Panc1 (cell line): ENCODE measurements at regions not wholly inside any gene's neighbourhood (a gene's known extent, or its start where the extent isn't known, plus 50 kb on each side); places are given as distances from the start of the nearest gene placed in this dataset.

Source experiments
- ATAC-seq: fragments of 200-7000 bp; cut with Tn5 transposase; 2 replicates; pipeline ENCODE4 v1.9.1; 2020; ENCODE audit warnings: mild to moderate bottlenecking, moderate library complexity
- BruUV-seq: library from RNA; stranded (reverse); fragments of 400-500 nt; replicated peaks from 2 replicates; lab custom pipeline; 2021; lab: Mats Ljungman, UMichigan
- CTCF ChIA-PET: fragments of 300-600 bp; sonication (Branson Sonifier 250); formaldehyde crosslinking; loops from one replicate; lab custom pipeline; 2022; ENCODE audit warnings: antibody characterized with exemption; lab: Charles Lee
- POLR2A ChIA-PET: fragments of 300-600 bp; sonication (Branson Sonifier 250); formaldehyde crosslinking; loops from one replicate; lab custom pipeline; 2022; ENCODE audit warnings: antibody characterized with exemption; lab: Charles Lee
- DNase-seq: peaks from one replicate; pipeline ENCODE4 v3.0.0-alpha.2; 2010; ENCODE audit warnings: low read depth, low spot score
- H3K27ac ChIP-seq: 2 replicates; pipeline ENCODE4 v1.5.1; 2011; ENCODE audit warnings: mild to moderate bottlenecking, low read length, inconsistent platforms
- H3K27me3 ChIP-seq: fragments of 200-500 bp; sonication (Bioruptor generic); 2 replicates; pipeline ENCODE4 v1.6.0; 2014; ENCODE audit warnings: low read length, inconsistent platforms; ENCODE audit not compliant: control insufficient read depth, insufficient read depth
- H3K36me3 ChIP-seq: fragments of 200-500 bp; sonication (Bioruptor generic); 2 replicates; pipeline ENCODE4 v1.5.1; 2014; ENCODE audit warnings: inconsistent platforms, mild to moderate bottlenecking, low read length, moderate library complexity; ENCODE audit not compliant: control insufficient read depth, insufficient read depth
- H3K4me1 ChIP-seq: 2 replicates; pipeline ENCODE4 v1.5.1; 2011; ENCODE audit warnings: inconsistent platforms, mild to moderate bottlenecking, low read length, moderate library complexity; ENCODE audit not compliant: control insufficient read depth, insufficient read depth
- H3K4me3 ChIP-seq, 2 experiments: 2 replicates each; pipeline ENCODE4 v1.5.1; 2011 to 2012; ENCODE audit warnings: low read depth in 2 of 2, low read length in 2 of 2, mild to moderate bottlenecking in 2 of 2, inconsistent platforms in 1 of 2, moderate library complexity in 1 of 2
- H3K9me3 ChIP-seq: fragments of 200-500 bp; sonication (Bioruptor generic); 2 replicates; pipeline ENCODE4 v1.5.1; 2014; ENCODE audit warnings: low read depth, mild to moderate bottlenecking, inconsistent platforms, low read length, moderate library complexity; ENCODE audit not compliant: control insufficient read depth, insufficient read depth
- CTCF ChIP-seq: fragments of 450-650 bp; IDR thresholded peaks from 2 replicates; pipeline ENCODE4 v1.5.1; 2017; ENCODE audit warnings: mild to moderate bottlenecking
- POLR2AphosphoS5 ChIP-seq: IDR thresholded peaks from 2 replicates; pipeline ENCODE4 v1.6.1; 2012; ENCODE audit warnings: mild to moderate bottlenecking, low read depth, low read length, moderate library complexity
- REST ChIP-seq, 2 experiments: IDR thresholded peaks; 2 replicates each; pipeline ENCODE4 v1.6.1; 2011 to 2012; ENCODE audit warnings: low read depth in 2 of 2, control low read depth in 1 of 2, low read length in 1 of 2, mild to moderate bottlenecking in 1 of 2, moderate library complexity in 1 of 2; ENCODE audit not compliant: insufficient read depth in 1 of 2
- SIN3A ChIP-seq: IDR thresholded peaks from 2 replicates; pipeline ENCODE4 v1.6.1; 2012; ENCODE audit warnings: low read depth, mild to moderate bottlenecking, low read length, moderate library complexity, borderline replicate concordance; ENCODE audit not compliant: insufficient read depth
- TCF7L2 ChIP-seq: IDR thresholded peaks from 2 replicates; pipeline ENCODE4 v1.6.1; 2011; ENCODE audit warnings: mild to moderate bottlenecking, low read depth, low read length, inconsistent platforms
- in situ Hi-C: cut with HindIII; loops from 2 replicates; pipeline ENCODE4 v1.10.0; 2016; ENCODE audit warnings: low sequenced_read_pairs, low pct_unique_long_range_greater_than_20kb
- intact Hi-C: fragments of 100-400 bp; cut with micrococcal nuclease; formaldehyde crosslinking; loops from one replicate; pipeline ENCODE4 v1.10.0; 2022; ENCODE audit not compliant: unreplicated experiment

DNA sequence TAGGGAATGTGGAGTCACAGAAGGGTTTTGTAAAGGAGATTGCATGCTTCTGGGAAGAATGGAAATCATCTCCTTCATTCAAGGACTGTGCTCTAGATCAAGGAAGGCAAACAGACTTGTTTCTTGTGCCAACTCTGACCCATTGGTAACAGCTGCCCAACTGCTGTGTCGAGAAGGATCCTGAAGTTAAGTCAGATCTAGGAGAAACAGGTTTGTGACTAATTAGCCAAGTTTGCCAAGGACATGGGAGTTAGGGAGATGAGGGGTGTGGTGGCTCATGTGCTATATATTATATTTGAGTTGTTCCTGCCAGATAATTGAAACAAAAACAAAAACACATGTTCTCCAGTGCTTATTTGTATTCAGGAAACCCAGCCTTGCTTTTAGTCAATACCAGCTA lies 251.2 kb upstream of the USP24 start:
- no TSS peak for BruUV-seq
- ChIA-PET POLR2A (no interaction called here), CTCF (no interaction called here)
- H3K4me1 ChIP-seq = no peaks in the 10 kb centered on the region
- DNase-seq (no peak), ATAC-seq (no peak)
- no peak overlapping the region for H3K4me3 ChIP-seq
- intact Hi-C loops = no loop called here
- TF ChIP-seq REST (IDR thresholded peaks at IDR 0.05; ENCODE audit: insufficient read depth in 1 of 2, low read depth in 2 of 2, low read length in 1 of 2) (no peak), CTCF (no peak), POLR2AphosphoS5 (no peak), SIN3A (no peak), TCF7L2 (no peak)
- no peaks in the 10 kb centered on the region for H3K9me3 ChIP-seq
- no peaks in the 10 kb centered on the region for H3K36me3 ChIP-seq
- H3K27ac ChIP-seq = no peak overlapping the region
- in situ Hi-C loops = no loop called here
- no peaks in the 10 kb centered on the region for H3K27me3 ChIP-seq

- TF ChIP-seq SIN3A (no peak), POLR2AphosphoS5 (no peak), CTCF (no peak), REST (IDR thresholded peaks at IDR 0.05; ENCODE audit: insufficient read depth in 1 of 2, low read depth in 2 of 2, low read length in 1 of 2) (no peak), TCF7L2 (no peak)
- in situ Hi-C loops = no loop called here
Observed at GRCh38 chr1:55464550-55464949, 249.4 kb upstream of the USP24 start.

More at GRCh38 chr1:55464550-55464949, 249.4 kb upstream of the USP24 start:
- Histone ChIP-seq H3K4me1 (no peaks in the 10 kb centered on the region), H3K27ac (no peak overlapping the region; the same call in 1 of the 2 replicates), H3K27me3 (no peaks in the 10 kb centered on the region), H3K36me3 (no peaks in the 10 kb centered on the region), H3K9me3 (no peaks in the 10 kb centered on the region), H3K4me3 (no peak overlapping the region)
- intact Hi-C loops = no loop called here
- DNase-seq (no peak), ATAC-seq (no peak)
- POLR2A ChIA-PET = no interaction called here
- CTCF ChIA-PET = no interaction called here
- BruUV-seq = no TSS peak
